ENCODE measurements at regions not wholly inside any gene's neighbourhood (a gene's known extent, or its start where the extent isn't known, plus 50 kb on each side); places are given as distances from the start of the nearest gene placed in this dataset.

GRCh38 chr14:98622208-98623051 lies 649.6 kb downstream of the BCL11B start:
- Histone ChIP-seq H3K9me3 (no peaks in the 10 kb centered on the region), H3K4me1 (no peaks in the 10 kb centered on the region), H3K4me3 (replicated peaks in 1 of 3) (no peak overlapping the region), H3K36me3 (no peaks in the 10 kb centered on the region), H3K27me3 (no peaks in the 10 kb centered on the region), H3K27ac (no peak overlapping the region)
- WGBS, 2 donors, result 90 to 94% methylated on average over 4 of the region's 4 CpGs
- intact Hi-C loops (cut with DNase I), result no loop called here
- DNase-seq, result no peak
- TF ChIP-seq POLR2A (IDR thresholded peaks at IDR 0.05) (no peak), CTCF (IDR thresholded peaks at IDR 0.05) (no peak)

- no peak for TF ChIP-seq CTCF (IDR thresholded peaks at IDR 0.05)
- TF ChIP-seq POLR2A (IDR thresholded peaks at IDR 0.05), result no peak
- no peak overlapping the region for H3K27ac ChIP-seq
- no peaks in the 10 kb centered on the region for H3K36me3 ChIP-seq
- no peaks in the 10 kb centered on the region for H3K9me3 ChIP-seq
- H3K27me3 ChIP-seq, result no peaks in the 10 kb centered on the region
- H3K4me3 ChIP-seq (replicated peaks in 1 of 3), result no peak overlapping the region
- intact Hi-C loops (cut with DNase I), result no loop called here
- 92% methylated on average over 14 of the region's 14 CpGs for WGBS, 2 donors
- no peaks in the 10 kb centered on the region for H3K4me1 ChIP-seq
- no peak for DNase-seq
These were observed 648.1 kb downstream of the BCL11B start for GRCh38 chr14:98623788-98624415.

- Histone ChIP-seq H3K36me3 (no peaks in the 10 kb centered on the region), H3K4me3 (replicated peaks in 1 of 3) (no peak overlapping the region), H3K9me3 (no peaks in the 10 kb centered on the region), H3K4me1 (no peaks in the 10 kb centered on the region), H3K27ac (no peak overlapping the region), H3K27me3 (no peaks in the 10 kb centered on the region)
- TF ChIP-seq POLR2A (IDR thresholded peaks at IDR 0.05) (no peak), CTCF (IDR thresholded peaks at IDR 0.05) (no peak)
- intact Hi-C loops (cut with DNase I), result no loop called here
- peak; percentile 54 to 59 for DNase-seq
- WGBS, 2 donors, result 27 to 34% methylated on average over 5 of the region's 5 CpGs
These were observed 638.6 kb downstream of the BCL11B start for GRCh38 chr14:98633380-98633779.

GRCh38 chr14:98634043-98634820 lies 637.8 kb downstream of the BCL11B start:
- Histone ChIP-seq H3K4me1 (no peaks in the 10 kb centered on the region), H3K27ac (no peak overlapping the region), H3K27me3 (no peaks in the 10 kb centered on the region), H3K9me3 (no peaks in the 10 kb centered on the region), H3K4me3 (replicated peaks in 1 of 3) (no peak overlapping the region), H3K36me3 (no peaks in the 10 kb centered on the region)
- intact Hi-C loops (cut with DNase I), result no loop called here
- DNase-seq, result no peak
- WGBS, 2 donors, result 79 to 80% methylated on average over 6 of the region's 6 CpGs
- TF ChIP-seq POLR2A (IDR thresholded peaks at IDR 0.05) (no peak), CTCF (IDR thresholded peaks at IDR 0.05) (no peak)
